ENCODE measurements at regions not wholly inside any gene's neighbourhood (a gene's known extent, or its start where the extent isn't known, plus 50 kb on each side); places are given as distances from the start of the nearest gene placed in this dataset.

- TF ChIP-seq POLR2AphosphoS5 (IDR thresholded peaks at IDR 0.05) = no peak
- TF ChIP-seq, protein P1, sequence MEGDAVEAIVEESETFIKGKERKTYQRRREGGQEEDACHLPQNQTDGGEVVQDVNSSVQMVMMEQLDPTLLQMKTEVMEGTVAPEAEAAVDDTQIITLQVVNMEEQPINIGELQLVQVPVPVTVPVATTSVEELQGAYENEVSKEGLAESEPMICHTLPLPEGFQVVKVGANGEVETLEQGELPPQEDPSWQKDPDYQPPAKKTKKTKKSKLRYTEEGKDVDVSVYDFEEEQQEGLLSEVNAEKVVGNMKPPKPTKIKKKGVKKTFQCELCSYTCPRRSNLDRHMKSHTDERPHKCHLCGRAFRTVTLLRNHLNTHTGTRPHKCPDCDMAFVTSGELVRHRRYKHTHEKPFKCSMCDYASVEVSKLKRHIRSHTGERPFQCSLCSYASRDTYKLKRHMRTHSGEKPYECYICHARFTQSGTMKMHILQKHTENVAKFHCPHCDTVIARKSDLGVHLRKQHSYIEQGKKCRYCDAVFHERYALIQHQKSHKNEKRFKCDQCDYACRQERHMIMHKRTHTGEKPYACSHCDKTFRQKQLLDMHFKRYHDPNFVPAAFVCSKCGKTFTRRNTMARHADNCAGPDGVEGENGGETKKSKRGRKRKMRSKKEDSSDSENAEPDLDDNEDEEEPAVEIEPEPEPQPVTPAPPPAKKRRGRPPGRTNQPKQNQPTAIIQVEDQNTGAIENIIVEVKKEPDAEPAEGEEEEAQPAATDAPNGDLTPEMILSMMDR (IDR thresholded peaks at IDR 0.05 in 8 of 11, conservative IDR thresholded peaks at IDR 0.05 in 3 of 11) = no peak
- TF ChIP-seq POLR2A (IDR thresholded peaks at IDR 0.05) = no peak
Observed at GRCh38 chr7:85521108-85521694, 334.3 kb upstream of the SEMA3D start.

All from spleen (tissue), 7 donors.